GM12878 (cell line): ENCODE measurements at regions not wholly inside any gene's neighbourhood (a gene's known extent, or its start where the extent isn't known, plus 50 kb on each side); places are given as distances from the start of the nearest gene placed in this dataset.

Experiments
- ATAC-seq: fragments of 200-7000 bp; cut with Tn5 transposase; 3 replicates; pipeline ENCODE4 v1.9.1; 2020; ENCODE audit warnings: mild to moderate bottlenecking, moderate library complexity
- BruUV-seq: library from RNA; stranded (reverse); fragments of 400-500 nt; replicated peaks from 2 replicates; lab custom pipeline; 2021; lab: Mats Ljungman, UMichigan
- CTCF ChIA-PET: fragments of 300-600 bp; sonication (Branson Sonifier 250); formaldehyde crosslinking; extraction: SDS; loops from one replicate; lab custom pipeline; 2021; ENCODE audit warnings: inconsistent platforms; lab: Yijun Ruan, JAX
- POLR2A ChIA-PET: fragments of 350-600 bp; formaldehyde crosslinking; extraction: SDS; loops from one replicate; lab custom pipeline; 2021; ENCODE audit warnings: inconsistent platforms; lab: Charles Lee
- RAD21 ChIA-PET: fragments of 300-600 bp; sonication (Branson Sonifier 250); formaldehyde crosslinking; loops from one replicate; lab custom pipeline; 2023; ENCODE audit warnings: antibody characterized with exemption; ENCODE audit not compliant: unreplicated experiment; lab: Charles Lee
- SMC1A ChIA-PET: fragments of 300-600 bp; sonication (Branson Sonifier 250); formaldehyde crosslinking; loops from one replicate; lab custom pipeline; 2023; ENCODE audit not compliant: unreplicated experiment, uncharacterized antibody; lab: Charles Lee
- DNase-seq: peaks from one replicate; pipeline ENCODE4 v3.0.0-alpha.2; 2011; ENCODE audit warnings: low read depth, low spot score
- FAIRE-seq: peaks from 3 replicates; lab custom pipeline; 2011; peaks lifted over from hg19 to GRCh38; lab: Jason Lieb, UNC
- H2AFZ ChIP-seq: 2 replicates; pipeline ENCODE4 v1.6.0; 2011; ENCODE audit warnings: low read depth, low read length, control low read depth; ENCODE audit not compliant: control insufficient read depth
- H3K27ac ChIP-seq: 2 replicates; pipeline ENCODE4 v1.5.1; 2011; ENCODE audit warnings: control low read depth; ENCODE audit not compliant: control insufficient read depth, insufficient read depth
- H3K27me3 ChIP-seq, 2 experiments: replicated peaks in 1 of 2; 2 replicates each; pipeline versions ENCODE4 v1.6.0 to v1.6.1; 2011; ENCODE audit warnings: low read length in 1 of 2; ENCODE audit not compliant: control insufficient read depth in 2 of 2, insufficient read depth in 2 of 2
- H3K36me3 ChIP-seq, 2 experiments: 2 replicates each; pipeline ENCODE4 v1.5.1; 2011; ENCODE audit warnings: low read length in 1 of 2; ENCODE audit not compliant: control insufficient read depth in 2 of 2, insufficient read depth in 2 of 2
- H3K4me1 ChIP-seq: 2 replicates; pipeline ENCODE4 v1.6.1; 2011; ENCODE audit warnings: mild to moderate bottlenecking, low read length, moderate library complexity, mixed read lengths; ENCODE audit not compliant: control insufficient read depth, insufficient read depth
- H3K4me2 ChIP-seq: 2 replicates; pipeline ENCODE4 v1.6.0; 2011; ENCODE audit warnings: control low read depth; ENCODE audit not compliant: control insufficient read depth, insufficient read depth
- H3K4me3 ChIP-seq: fragments of 200-600 bp; sonication (generic); 2 replicates; pipeline ENCODE4 v1.5.1; 2016
- H3K79me2 ChIP-seq: 2 replicates; pipeline ENCODE4 v1.6.0; 2011; ENCODE audit warnings: low read length; ENCODE audit not compliant: control insufficient read depth, insufficient read depth
- H3K9ac ChIP-seq: 2 replicates; pipeline ENCODE4 v1.8.0; 2011; ENCODE audit warnings: low read length, control low read depth, mixed read lengths; ENCODE audit not compliant: control insufficient read depth, insufficient read depth
- H3K9me3 ChIP-seq: replicated peaks from 3 replicates; pipeline ENCODE4 v1.5.1; 2011; ENCODE audit warnings: mild to moderate bottlenecking, low read length; ENCODE audit not compliant: control insufficient read depth, insufficient read depth
- H4K20me1 ChIP-seq: 2 replicates; pipeline ENCODE4 v1.6.0; 2011; ENCODE audit not compliant: control insufficient read depth, insufficient read depth
- CBX3 ChIP-seq: fragments of 200-600 bp; sonication (generic); IDR thresholded peaks from 2 replicates; pipeline ENCODE4 v1.6.1; 2016; ENCODE audit warnings: low read depth, borderline replicate concordance
- CEBPB ChIP-seq, 2 experiments: fragments of 150-350 bp in 1 of 2; IDR thresholded peaks; 2 replicates each; pipeline ENCODE4 v1.6.1; 2012 to 2014; ENCODE audit warnings: low read depth in 2 of 2, low read length in 2 of 2, borderline replicate concordance in 1 of 2, inconsistent platforms in 1 of 2
- FOXK2 ChIP-seq: fragments of 450-650 bp; IDR thresholded peaks from 2 replicates; pipeline ENCODE4 v1.6.1; 2017; ENCODE audit warnings: mild to moderate bottlenecking, moderate library complexity
- GABPA ChIP-seq: IDR thresholded peaks from 2 replicates; pipeline ENCODE4 v1.6.1; 2014; ENCODE audit warnings: antibody characterized with exemption, low read depth, mild to moderate bottlenecking, inconsistent platforms
- MEF2A ChIP-seq: IDR thresholded peaks from 2 replicates; pipeline ENCODE4 v1.6.1; 2011; ENCODE audit warnings: low read depth, mild to moderate bottlenecking, low read length, moderate library complexity; ENCODE audit not compliant: insufficient read depth
- NBN ChIP-seq: fragments of 450-650 bp; IDR thresholded peaks from 2 replicates; pipeline ENCODE4 v1.6.1; 2016
- POLR2AphosphoS5 ChIP-seq: IDR thresholded peaks from 2 replicates; pipeline ENCODE4 v1.6.1; 2011; ENCODE audit warnings: mild to moderate bottlenecking, low read length, inconsistent platforms
- SIN3A ChIP-seq: IDR thresholded peaks from 2 replicates; pipeline ENCODE4 v1.6.1; 2012; ENCODE audit warnings: low read depth, low read length, improper control_type of control experiment
- SKIL ChIP-seq: fragments of 450-650 bp; IDR thresholded peaks from 2 replicates; pipeline ENCODE4 v1.6.1; 2017; ENCODE audit warnings: mild to moderate bottlenecking, low read depth, inconsistent platforms; ENCODE audit not compliant: poor library complexity, severe bottlenecking
- SMAD1 ChIP-seq: fragments of 450-650 bp; IDR thresholded peaks from 2 replicates; pipeline ENCODE4 v1.6.1; 2018; ENCODE audit warnings: mild to moderate bottlenecking, low read depth; ENCODE audit not compliant: partially characterized antibody
- SUZ12 ChIP-seq: fragments of 200-600 bp; sonication (generic); IDR thresholded peaks from one replicate; pipeline ENCODE4 v1.6.1; 2018; ENCODE audit warnings: antibody characterized with exemption, mild to moderate bottlenecking; ENCODE audit not compliant: unreplicated experiment
- TCF3 ChIP-seq: IDR thresholded peaks from 2 replicates; pipeline ENCODE4 v1.6.1; 2012; ENCODE audit warnings: low read depth, mild to moderate bottlenecking, low read length, borderline replicate concordance; ENCODE audit not compliant: insufficient read depth
- WRNIP1 ChIP-seq: IDR thresholded peaks from 2 replicates; pipeline ENCODE4 v1.6.1; 2011; ENCODE audit warnings: low read depth, low read length, improper control_type of control experiment, borderline replicate concordance
- WGBS: methylation state at CpG from one replicate; pipeline ENCODE4 v1.1.6; 2016; ENCODE audit warnings: low lambda C conversion rate; ENCODE audit not compliant: insufficient replicate concordance, insufficient coverage; ENCODE audit errors: missing lambda C conversion rate; 5-methylcytosine and 5-hydroxymethylcytosine counted together
- in situ Hi-C: fragments of 300-500 bp; cut with MboI; formaldehyde crosslinking; loops from 9 replicates; pipeline ENCODE4 v1.14.3; 2018; ENCODE audit warnings: mixed read lengths
- intact Hi-C: fragments of 100-400 bp; cut with micrococcal nuclease; formaldehyde crosslinking; loops from one replicate; pipeline ENCODE4 v1.14.2; 2022; ENCODE audit not compliant: unreplicated experiment
- TF ChIP-seq, protein P1 (sequence below): IDR thresholded peaks from 2 replicates; pipeline ENCODE4 v1.6.1; 2012; ENCODE audit warnings: low read depth, low read length, improper control_type of control experiment
- TF ChIP-seq, protein P2 (sequence below): fragments of 150-350 bp; IDR thresholded peaks from 2 replicates; pipeline ENCODE4 v1.6.1; 2014; ENCODE audit warnings: mild to moderate bottlenecking, low read depth, low read length

DNA sequence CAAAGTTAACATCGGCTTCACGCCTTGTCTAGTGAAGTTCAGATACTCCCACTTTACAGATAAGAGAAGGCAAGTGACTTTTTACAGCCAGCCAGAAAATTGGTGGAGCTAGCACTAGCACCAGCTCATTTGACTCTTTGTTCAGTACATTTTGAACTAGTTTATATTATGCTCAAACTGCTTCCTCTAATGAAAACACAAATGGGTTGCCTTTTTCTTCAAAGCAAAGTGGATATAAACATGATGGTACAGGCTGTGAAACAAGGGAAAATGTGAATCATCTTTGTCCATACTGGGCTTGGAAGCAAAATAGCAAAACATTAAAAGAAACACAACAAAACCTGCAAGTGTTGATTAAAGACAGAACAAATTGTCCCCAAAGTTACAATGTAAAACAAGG is 99.6 kb upstream of the LHCGR start:
- intact Hi-C loops (no loop called here), in situ Hi-C loops (no loop called here)
- Histone ChIP-seq H4K20me1 (no peaks in the 10 kb centered on the region), H2AFZ (no peak overlapping the region), H3K36me3 (no peaks in the 10 kb centered on the region), H3K27ac (no peak overlapping the region), H3K27me3 (peaks cover 0 to 3% of the 10 kb centered on the region in 2 experiments; a peak in 2 of 4 replicates), H3K4me3 (no peak overlapping the region), H3K9ac (no peak overlapping the region), H3K9me3 (no peaks in the 10 kb centered on the region), H3K79me2 (no peaks in the 10 kb centered on the region), H3K4me1 (no peaks in the 10 kb centered on the region), H3K4me2 (no peak overlapping the region)
- TF ChIP-seq NBN, result no peak
- TF ChIP-seq FOXK2, result no peak
- TF ChIP-seq, protein P1, sequence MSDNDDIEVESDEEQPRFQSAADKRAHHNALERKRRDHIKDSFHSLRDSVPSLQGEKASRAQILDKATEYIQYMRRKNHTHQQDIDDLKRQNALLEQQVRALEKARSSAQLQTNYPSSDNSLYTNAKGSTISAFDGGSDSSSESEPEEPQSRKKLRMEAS, result no peak
- TF ChIP-seq POLR2AphosphoS5, result no peak
- no peak for TF ChIP-seq TCF3
- no peak for TF ChIP-seq SMAD1
- no peak for TF ChIP-seq CEBPB (IDR thresholded peaks at IDR 0.05; ENCODE audit: borderline replicate concordance in 1 of 2, low read depth in 2 of 2, low read length in 2 of 2)
- no peak for TF ChIP-seq GABPA
- SMC1A ChIA-PET, result interaction anchor here (1.0 kb wide), 1 partner anchor 58 kb away, joined by 3 read pairs; no protein-coding TSS in a partner anchor
- FAIRE-seq (no peak), DNase-seq (no peak), ATAC-seq (no peak)
- no TSS peak for BruUV-seq
- CTCF ChIA-PET, result no interaction called here
- POLR2A ChIA-PET, result no interaction called here
- RAD21 ChIA-PET, result no interaction called here
- 31% methylated on average over 2 of the region's 2 CpGs for whole genome bisulfite sequencing

GRCh38 chr2:48854681-48855080 is 99.2 kb upstream of the LHCGR start:
- CTCF ChIA-PET, result no interaction called here
- H3K79me2 ChIP-seq, result no peaks in the 10 kb centered on the region
- in situ Hi-C loops, result no loop called here
- H3K27ac ChIP-seq, result no peak overlapping the region
- ATAC-seq (no peak), FAIRE-seq (no peak), DNase-seq (no peak)
- no peak overlapping the region for H3K4me3 ChIP-seq
- 0% methylated on average over 1 of the region's 1 CpG for WGBS
- H3K4me1 ChIP-seq, result no peaks in the 10 kb centered on the region
- H3K9ac ChIP-seq, result no peak overlapping the region
- no peaks in the 10 kb centered on the region for H4K20me1 ChIP-seq
- POLR2A ChIA-PET, result no interaction called here
- RAD21 ChIA-PET, result no interaction called here
- no TSS peak for BruUV-seq
- H3K27me3 ChIP-seq, result peaks cover 0 to 3% of the 10 kb centered on the region in 2 experiments; a peak in 2 of 4 replicates
- SMC1A ChIA-PET, result no interaction called here
- H3K9me3 ChIP-seq, result no peaks in the 10 kb centered on the region
- no peak overlapping the region for H2AFZ ChIP-seq
- intact Hi-C loops, result no loop called here
- H3K4me2 ChIP-seq, result no peak overlapping the region
- H3K36me3 ChIP-seq, result no peaks in the 10 kb centered on the region
- TF ChIP-seq MEF2A (no peak), SKIL (no peak), CBX3 (no peak), SIN3A (no peak), SUZ12 (no peak), WRNIP1 (no peak)
- TF ChIP-seq, protein P2, sequence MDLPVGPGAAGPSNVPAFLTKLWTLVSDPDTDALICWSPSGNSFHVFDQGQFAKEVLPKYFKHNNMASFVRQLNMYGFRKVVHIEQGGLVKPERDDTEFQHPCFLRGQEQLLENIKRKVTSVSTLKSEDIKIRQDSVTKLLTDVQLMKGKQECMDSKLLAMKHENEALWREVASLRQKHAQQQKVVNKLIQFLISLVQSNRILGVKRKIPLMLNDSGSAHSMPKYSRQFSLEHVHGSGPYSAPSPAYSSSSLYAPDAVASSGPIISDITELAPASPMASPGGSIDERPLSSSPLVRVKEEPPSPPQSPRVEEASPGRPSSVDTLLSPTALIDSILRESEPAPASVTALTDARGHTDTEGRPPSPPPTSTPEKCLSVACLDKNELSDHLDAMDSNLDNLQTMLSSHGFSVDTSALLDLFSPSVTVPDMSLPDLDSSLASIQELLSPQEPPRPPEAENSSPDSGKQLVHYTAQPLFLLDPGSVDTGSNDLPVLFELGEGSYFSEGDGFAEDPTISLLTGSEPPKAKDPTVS, result no peak
